SK-N-MC (cell line): ENCODE measurements at regions not wholly inside any gene's neighbourhood (a gene's known extent, or its start where the extent isn't known, plus 50 kb on each side); places are given as distances from the start of the nearest gene placed in this dataset.

ENCODE experiments used
- FOXP2 ChIP-seq: optimal IDR thresholded peaks from 2 replicates; pipeline ENCODE3; 2011; ENCODE audit warnings: mild to moderate bottlenecking, moderate library complexity; ENCODE audit not compliant: insufficient read depth; ENCODE audit errors: extremely low read length, control extremely low read depth
- POLR2AphosphoS5 ChIP-seq: IDR thresholded peaks from 2 replicates; pipeline ENCODE4 v1.6.1; 2012; ENCODE audit warnings: mild to moderate bottlenecking, low read depth, low read length, borderline replicate concordance

DNA sequence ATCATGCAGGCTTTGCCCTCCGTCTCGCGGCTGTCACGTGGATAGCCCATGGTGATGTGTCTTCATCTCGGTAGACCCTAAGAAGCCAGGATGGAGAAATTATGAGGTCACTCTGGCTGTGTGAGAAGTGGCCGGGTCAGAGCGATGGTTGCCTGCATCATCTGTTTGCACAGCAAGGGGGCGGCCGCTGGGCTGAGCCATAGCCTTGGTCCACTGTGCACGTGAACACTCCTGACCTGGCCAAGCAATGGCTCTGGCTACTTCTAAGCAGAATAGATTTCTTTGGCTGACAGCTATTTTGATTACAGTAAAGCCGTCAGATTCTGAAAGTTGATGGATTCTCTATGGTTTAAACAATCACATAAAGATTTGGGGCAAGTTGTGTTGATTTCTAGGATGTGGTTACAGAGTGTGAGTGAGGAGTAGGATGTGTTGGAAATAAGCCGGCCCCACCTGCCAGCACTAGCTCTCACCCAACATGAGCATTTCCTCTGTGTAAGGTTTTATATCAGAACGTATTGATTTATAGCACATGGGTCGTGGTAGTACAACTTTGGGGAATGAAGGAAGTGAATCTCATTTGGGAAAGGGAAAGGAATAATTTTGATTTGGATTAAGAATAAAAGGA is 214.4 kb upstream of the GPR26 start:
- TF ChIP-seq POLR2AphosphoS5: no peak
- TF ChIP-seq FOXP2: no peak
